SK-N-SH (cell line): ENCODE measurements at regions not wholly inside any gene's neighbourhood (a gene's known extent, or its start where the extent isn't known, plus 50 kb on each side); places are given as distances from the start of the nearest gene placed in this dataset.
"Not testable (repeated sequence)": the region's sequence is repeated elsewhere in the genome, so short reads cannot be mapped to it uniquely, and the experiment has no call there.

Source experiments
- CTCF ChIA-PET: fragments of 300-600, 350-600 bp; formaldehyde crosslinking; extraction: SDS; loops from one replicate; lab custom pipeline; 2021; lab: Yijun Ruan, JAX
- POLR2A ChIA-PET: fragments of 350-600 bp; sonication (Branson Sonifier 250); formaldehyde crosslinking; extraction: SDS; loops from one replicate; lab custom pipeline; 2020; ENCODE audit warnings: antibody characterized with exemption, inconsistent platforms; lab: Yijun Ruan, JAX
- DNase-seq: peaks from one replicate; pipeline ENCODE4 v3.0.0; 2012
- H2AFZ ChIP-seq: fragments of 200-600 bp; sonication (generic); 2 replicates; pipeline ENCODE4 v1.8.1; 2016; ENCODE audit warnings: antibody characterized with exemption, mild to moderate bottlenecking, low read depth
- H3F3A ChIP-seq: fragments of 200-600 bp; sonication (generic); replicated peaks from 2 replicates; pipeline ENCODE3; 2016; ENCODE audit warnings: antibody characterized with exemption, mild to moderate bottlenecking; ENCODE audit not compliant: insufficient read depth
- H3K27ac ChIP-seq, 2 experiments: fragments of 200-500 bp in 1 of 2; fragments of 200-600 bp in 1 of 2; sonication (Bioruptor generic) in 1 of 2; sonication (generic), shearing (Covaris generic) in 1 of 2; 2 replicates each; pipeline versions ENCODE4 v1.5.1 to v1.6.1; 2014 to 2016; ENCODE audit warnings: low read depth in 2 of 2, inconsistent platforms in 1 of 2, low read length in 1 of 2, mild to moderate bottlenecking in 1 of 2, mixed read lengths in 1 of 2
- H3K27me3 ChIP-seq: fragments of 200-600 bp; sonication (generic), shearing (Covaris generic); 2 replicates; pipeline ENCODE4 v1.6.1; 2016; ENCODE audit warnings: mixed run types; ENCODE audit not compliant: insufficient read depth
- H3K36me3 ChIP-seq, 2 experiments: fragments of 200-500 bp in 1 of 2; fragments of 200-600 bp in 1 of 2; sonication (Bioruptor generic) in 1 of 2; sonication (generic) in 1 of 2; replicated peaks in 1 of 2; 2 replicates each; pipeline versions ENCODE3 to v1.5.1; 2014 to 2016; ENCODE audit warnings: low read length in 1 of 2, mild to moderate bottlenecking in 1 of 2; ENCODE audit not compliant: insufficient read depth in 2 of 2, control insufficient read depth in 1 of 2
- H3K4me1 ChIP-seq, 2 experiments: fragments of 200-500 bp in 1 of 2; fragments of 200-600 bp in 1 of 2; sonication (Bioruptor generic) in 1 of 2; sonication (generic), shearing (Covaris generic) in 1 of 2; 2 replicates each; pipeline versions ENCODE4 v1.5.1 to v1.6.1; 2014 to 2016; ENCODE audit warnings: low read depth in 1 of 2, low read length in 1 of 2, mixed run types in 1 of 2; ENCODE audit not compliant: insufficient read depth in 2 of 2, control insufficient read depth in 1 of 2
- H3K4me2 ChIP-seq: fragments of 200-600 bp; sonication (generic), shearing (Covaris generic); 2 replicates; pipeline ENCODE4 v1.6.1; 2017; ENCODE audit warnings: mixed run types
- H3K4me3 ChIP-seq, 2 experiments: fragments of 200-500 bp in 1 of 2; fragments of 200-600 bp in 1 of 2; sonication (Bioruptor generic) in 1 of 2; sonication (generic), shearing (Covaris generic) in 1 of 2; 2 replicates each; pipeline versions ENCODE4 v1.5.1 to v1.8.1; 2014 to 2016; ENCODE audit warnings: low read depth in 2 of 2, inconsistent platforms in 1 of 2, low read length in 1 of 2, mild to moderate bottlenecking in 1 of 2, mixed read lengths in 1 of 2, moderate library complexity in 1 of 2
- H3K79me2 ChIP-seq: fragments of 200-600 bp; sonication (generic); 2 replicates; pipeline ENCODE4 v1.8.1; 2017; ENCODE audit warnings: mild to moderate bottlenecking; ENCODE audit not compliant: insufficient read depth
- H3K9ac ChIP-seq: fragments of 200-600 bp; sonication (generic); 2 replicates; pipeline ENCODE4 v1.6.1; 2017; ENCODE audit warnings: mixed run types
- H3K9me2 ChIP-seq: fragments of 200-600 bp; sonication (generic); 2 replicates; pipeline ENCODE4 v1.6.1; 2017; ENCODE audit warnings: mixed run types
- H3K9me3 ChIP-seq: fragments of 200-600 bp; sonication (generic); 2 replicates; pipeline ENCODE4 v1.6.1; 2017; ENCODE audit warnings: mixed run types, mild to moderate bottlenecking, moderate library complexity
- H4K20me1 ChIP-seq: fragments of 200-600 bp; sonication (generic); 2 replicates; pipeline ENCODE4 v1.6.1; 2017; ENCODE audit warnings: mild to moderate bottlenecking, mixed run types; ENCODE audit not compliant: insufficient read depth
- ELF1 ChIP-seq: IDR thresholded peaks from 2 replicates; pipeline ENCODE4 v1.4.0; 2012
- FOXJ3 ChIP-seq: sonication (generic); formaldehyde crosslinking; IDR thresholded peaks from 2 replicates; pipeline ENCODE4 v1.5.1; 2020; ENCODE audit warnings: mild to moderate bottlenecking, missing genetic modification reagents
- GABPA ChIP-seq: IDR thresholded peaks from 2 replicates; pipeline ENCODE4 v1.4.0; 2012; ENCODE audit warnings: low read depth, mild to moderate bottlenecking
- MEF2A ChIP-seq: IDR thresholded peaks from 2 replicates; pipeline ENCODE4 v1.4.0; 2012; ENCODE audit warnings: low read depth, borderline replicate concordance
- SIN3A ChIP-seq: IDR thresholded peaks from 2 replicates; pipeline ENCODE4 v1.6.1; 2012; ENCODE audit warnings: low read depth, mild to moderate bottlenecking, low read length, moderate library complexity, borderline replicate concordance
- SMC3 ChIP-seq: IDR thresholded peaks from 2 replicates; pipeline ENCODE4 v1.6.1; 2012; ENCODE audit warnings: low read depth, low read length, improper control_type of control experiment
- TCF12 ChIP-seq: IDR thresholded peaks from 2 replicates; pipeline ENCODE4 v1.4.0; 2012
- USF1 ChIP-seq: IDR thresholded peaks from 2 replicates; pipeline ENCODE4 v1.4.0; 2012; ENCODE audit warnings: low read depth, borderline replicate concordance
- WGBS: methylation state at CpG from one replicate; pipeline ENCODE4 v1.1.6; 2017; ENCODE audit warnings: low lambda C conversion rate; 5-methylcytosine and 5-hydroxymethylcytosine counted together
- TF ChIP-seq, protein P1 (sequence below): fragments of 150-350 bp; IDR thresholded peaks from 2 replicates; pipeline ENCODE4 v1.6.1; 2016; ENCODE audit warnings: mild to moderate bottlenecking, low read depth, low read length

DNA sequence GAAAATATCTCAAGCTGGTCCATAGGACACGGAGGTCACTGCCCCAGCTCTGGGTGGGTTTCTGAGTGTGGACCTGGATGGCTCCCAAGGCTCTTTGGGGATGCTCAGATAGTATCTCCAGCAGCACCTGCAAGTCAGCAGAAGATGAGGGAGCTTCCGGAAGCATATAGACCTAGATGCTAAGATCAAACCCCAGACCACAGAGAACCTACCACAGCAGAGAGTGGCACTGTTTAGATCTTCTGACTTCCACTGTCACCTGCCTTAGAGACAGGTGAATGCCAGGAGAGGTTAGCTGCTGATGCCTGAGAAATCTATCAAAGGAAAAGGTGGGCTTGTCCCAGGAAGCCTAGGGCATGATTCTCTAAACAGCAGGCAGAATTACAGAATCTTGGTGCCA, 105.7 kb upstream of the TRPM1 start:
- no peaks in the 10 kb centered on the region for H3K9me2 ChIP-seq
- no peak overlapping the region for H3K4me3 ChIP-seq
- no peaks in the 10 kb centered on the region for H3F3A ChIP-seq
- no peaks in the 10 kb centered on the region for H4K20me1 ChIP-seq
- H3K9me3 ChIP-seq = no peaks in the 10 kb centered on the region
- 93% methylated on average over 1 of the region's 2 CpGs for WGBS
- DNase-seq = no peak
- TF ChIP-seq MEF2A (no peak), SMC3 (no peak), ELF1 (no peak), FOXJ3 (CRISPR knock-in tag) (no peak)
- TF ChIP-seq, all 33 proteins: peak for 0
- Histone ChIP-seq H3K4me2 (no peak overlapping the region), H3K27me3 (peaks cover 8% of the 10 kb centered on the region; the same call in 1 of the 2 replicates), H3K79me2 (no peaks in the 10 kb centered on the region), H3K9ac (no peak overlapping the region), H3K36me3 (no peaks in the 10 kb centered on the region), H2AFZ (no peak overlapping the region), H3K4me1 (peaks cover 0 to 10% of the 10 kb centered on the region in 2 experiments; a peak in 2 of 4 replicates), H3K27ac (no peak overlapping the region)
- POLR2A ChIA-PET = interaction anchor here (1.4 kb wide), 1 partner anchor 8 kb away, joined by 5 read pairs; no protein-coding TSS in a partner anchor
- CTCF ChIA-PET = interaction anchor here (0.9 to 4.7 kb wide), 10 partner anchors 8 to 281 kb away, joined by 3 to 69 read pairs (median 6); no protein-coding TSS in a partner anchor

DNA sequence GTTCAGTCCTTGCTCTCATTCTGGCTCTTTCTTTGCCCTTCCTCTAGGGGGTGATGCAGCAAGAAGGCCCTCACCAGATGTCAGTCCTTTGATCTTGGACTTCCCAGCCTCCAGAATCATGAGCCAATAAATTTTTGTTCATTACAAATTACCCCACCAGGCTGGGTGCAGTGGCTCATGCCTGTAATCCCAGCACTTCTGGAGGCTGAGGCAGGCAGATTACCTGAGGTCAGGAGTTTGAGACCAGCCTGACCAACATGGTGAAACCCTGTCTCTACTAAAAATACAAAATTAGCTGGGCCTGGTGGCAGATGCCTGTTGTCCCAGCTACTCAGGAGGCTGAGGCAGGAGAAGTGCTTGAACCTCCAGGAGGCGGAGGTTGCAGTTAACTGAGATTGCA, 106.3 kb upstream of the TRPM1 start:
- H3K9me2 ChIP-seq, H3K4me2 ChIP-seq, H3K79me2 ChIP-seq, POLR2A ChIA-PET, H3F3A ChIP-seq, H3K9ac ChIP-seq, H3K9me3 ChIP-seq, H3K36me3 ChIP-seq, H3K27me3 ChIP-seq, H4K20me1 ChIP-seq, H2AFZ ChIP-seq, DNase-seq, H3K4me3 ChIP-seq, H3K27ac ChIP-seq: not testable (repeated sequence)
- 75% methylated on average over 1 of the region's 1 CpG for WGBS
- CTCF ChIA-PET = interaction anchor here (1.0 to 4.7 kb wide), 4 partner anchors 10 to 281 kb away, joined by 3 to 69 read pairs (median 12); no protein-coding TSS in a partner anchor
- peaks cover 0 to 15% of the 10 kb centered on the region in 2 experiments; a peak in 2 of 4 replicates for H3K4me1 ChIP-seq

DNA sequence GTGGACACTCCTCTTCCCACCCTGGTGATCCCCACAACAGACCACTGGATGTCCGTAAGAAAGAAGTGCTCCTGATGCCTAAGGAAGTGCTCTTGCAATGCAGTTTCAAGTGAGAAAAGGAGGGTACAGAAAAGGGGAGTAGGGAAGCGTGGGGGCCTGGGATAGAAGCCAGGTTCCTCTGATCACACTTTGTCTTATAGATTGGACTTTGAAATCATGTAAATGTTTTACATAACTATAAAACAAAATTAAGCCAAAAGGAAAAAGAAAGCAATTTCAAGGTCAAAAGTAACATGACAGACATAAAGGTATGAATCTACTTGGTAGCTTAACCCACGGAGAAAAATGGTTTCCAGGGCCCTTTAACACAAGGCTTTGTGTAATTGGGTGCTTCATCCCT, 107.3 kb upstream of the TRPM1 start:
- no peak overlapping the region for H3K27ac ChIP-seq
- no peak for TF ChIP-seq SIN3A
- TF ChIP-seq GABPA = no peak
- no peak for TF ChIP-seq TCF12
- TF ChIP-seq USF1 = no peak
- TF ChIP-seq, protein P1, sequence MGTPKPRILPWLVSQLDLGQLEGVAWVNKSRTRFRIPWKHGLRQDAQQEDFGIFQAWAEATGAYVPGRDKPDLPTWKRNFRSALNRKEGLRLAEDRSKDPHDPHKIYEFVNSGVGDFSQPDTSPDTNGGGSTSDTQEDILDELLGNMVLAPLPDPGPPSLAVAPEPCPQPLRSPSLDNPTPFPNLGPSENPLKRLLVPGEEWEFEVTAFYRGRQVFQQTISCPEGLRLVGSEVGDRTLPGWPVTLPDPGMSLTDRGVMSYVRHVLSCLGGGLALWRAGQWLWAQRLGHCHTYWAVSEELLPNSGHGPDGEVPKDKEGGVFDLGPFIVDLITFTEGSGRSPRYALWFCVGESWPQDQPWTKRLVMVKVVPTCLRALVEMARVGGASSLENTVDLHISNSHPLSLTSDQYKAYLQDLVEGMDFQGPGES = no peak
- no peak overlapping the region for H3K4me3 ChIP-seq
- no peaks in the 10 kb centered on the region for H3F3A ChIP-seq
- no peak overlapping the region for H3K4me2 ChIP-seq
- H3K79me2 ChIP-seq = no peaks in the 10 kb centered on the region
- no peaks in the 10 kb centered on the region for H3K9me3 ChIP-seq
- 45% methylated on average over 3 of the region's 3 CpGs for WGBS
- ChIA-PET POLR2A (interaction anchor here (0.6 kb wide), 1 partner anchor 120 kb away, joined by 3 read pairs; no protein-coding TSS in a partner anchor), CTCF (interaction anchor here (1.4 to 4.7 kb wide), 4 partner anchors 183 to 287 kb away, joined by 3 to 69 read pairs (median 12); no protein-coding TSS in a partner anchor)
- no peak overlapping the region for H2AFZ ChIP-seq
- no peaks in the 10 kb centered on the region for H3K9me2 ChIP-seq
- DNase-seq = no peak
- no peaks in the 10 kb centered on the region for H4K20me1 ChIP-seq
- H3K4me1 ChIP-seq = peaks cover 0 to 19% of the 10 kb centered on the region in 2 experiments; a peak in 2 of 4 replicates
- H3K27me3 ChIP-seq = peaks cover 8% of the 10 kb centered on the region; the same call in 1 of the 2 replicates
- no peaks in the 10 kb centered on the region for H3K36me3 ChIP-seq
- H3K9ac ChIP-seq = no peak overlapping the region
